Fibroblast of skin of back (primary cell): ENCODE measurements at regions not wholly inside any gene's neighbourhood (a gene's known extent, or its start where the extent isn't known, plus 50 kb on each side); places are given as distances from the start of the nearest gene placed in this dataset.
"Not testable (repeated sequence)": the region's sequence is repeated elsewhere in the genome, so short reads cannot be mapped to it uniquely, and the experiment has no call there.

Source experiments
- DNase-seq: peaks from one replicate; pipeline ENCODE4 v3.0.0-alpha.2; 2013

DNA sequence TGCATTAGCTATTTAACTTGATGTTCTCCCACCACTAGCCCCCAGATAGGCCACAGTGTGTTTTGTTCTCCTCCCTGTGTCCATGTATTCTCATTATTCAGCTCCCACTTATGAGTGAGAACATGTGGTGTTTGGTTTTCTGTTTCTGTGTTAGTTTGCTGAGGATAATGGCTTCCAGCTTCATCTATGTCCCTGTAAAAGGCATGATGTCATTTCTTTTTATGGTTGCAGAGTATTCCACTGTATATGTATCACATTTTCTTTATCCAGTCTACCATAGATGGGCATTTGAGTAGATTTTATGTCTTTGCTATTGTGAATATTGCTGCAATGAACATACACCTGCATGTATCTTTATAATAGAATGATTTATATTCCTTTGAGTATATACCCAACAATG lies 487.7 kb downstream of the CBLN4 start:
- DNase-seq: not testable (repeated sequence)

DNA sequence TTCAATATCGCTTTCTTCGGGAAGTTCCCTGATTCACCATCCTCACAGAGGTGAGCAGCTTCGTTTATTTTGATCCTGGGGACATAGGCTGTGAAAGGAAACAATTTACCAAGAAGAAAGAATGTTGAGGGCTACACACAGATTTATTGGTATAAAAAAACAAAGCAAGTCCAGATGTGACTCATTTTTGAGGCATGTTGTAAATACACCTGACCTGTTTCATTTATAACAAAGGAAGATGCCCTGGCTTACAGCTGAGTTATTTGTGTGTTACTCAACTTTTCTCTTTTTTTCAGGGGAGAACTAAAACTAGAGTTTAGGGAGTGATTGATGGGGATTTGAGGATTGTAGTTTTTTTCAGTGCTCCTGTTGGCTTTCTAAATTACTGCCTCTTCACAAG lies 489.5 kb downstream of the CBLN4 start:
- DNase-seq: no peak

DNA sequence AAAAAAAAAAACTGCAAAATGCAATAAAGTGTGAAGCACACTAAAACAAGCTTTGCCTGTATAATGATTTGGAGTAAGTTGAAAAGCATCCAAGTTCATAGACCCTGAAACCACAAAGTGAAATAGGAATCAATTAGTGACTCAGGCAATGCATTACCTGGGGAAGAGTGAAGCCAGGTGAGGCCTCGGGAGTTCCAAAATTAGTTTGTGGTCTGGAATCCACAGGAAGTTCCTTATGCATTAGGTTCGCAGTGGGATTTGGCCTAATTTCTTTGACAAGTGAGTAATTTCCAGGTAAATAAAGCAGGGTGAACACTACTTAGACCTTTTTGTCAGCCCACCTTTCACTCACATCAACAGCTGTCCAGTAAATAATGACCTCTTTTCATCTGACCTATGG lies 490.8 kb downstream of the CBLN4 start:
- DNase-seq: no peak

DNA sequence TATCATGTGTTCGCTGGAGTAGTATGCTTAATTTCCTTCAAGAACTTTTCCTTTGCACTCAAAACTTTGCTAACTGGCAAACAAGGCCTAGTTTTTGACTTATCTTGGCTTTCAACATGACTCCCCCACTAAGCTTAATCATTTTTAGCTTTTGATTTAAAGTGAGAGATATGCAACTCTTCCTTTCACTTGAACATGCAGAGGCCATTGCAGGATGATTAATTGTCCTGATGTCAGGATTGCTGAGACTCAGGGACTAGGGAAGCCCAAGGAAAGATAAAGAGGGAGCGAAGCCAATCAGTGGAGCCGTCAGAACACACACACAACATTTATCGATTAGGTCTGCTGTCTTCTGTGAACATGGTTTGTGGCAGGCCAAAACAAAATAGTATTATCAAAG lies 491.4 kb downstream of the CBLN4 start:
- no peak for DNase-seq

DNA sequence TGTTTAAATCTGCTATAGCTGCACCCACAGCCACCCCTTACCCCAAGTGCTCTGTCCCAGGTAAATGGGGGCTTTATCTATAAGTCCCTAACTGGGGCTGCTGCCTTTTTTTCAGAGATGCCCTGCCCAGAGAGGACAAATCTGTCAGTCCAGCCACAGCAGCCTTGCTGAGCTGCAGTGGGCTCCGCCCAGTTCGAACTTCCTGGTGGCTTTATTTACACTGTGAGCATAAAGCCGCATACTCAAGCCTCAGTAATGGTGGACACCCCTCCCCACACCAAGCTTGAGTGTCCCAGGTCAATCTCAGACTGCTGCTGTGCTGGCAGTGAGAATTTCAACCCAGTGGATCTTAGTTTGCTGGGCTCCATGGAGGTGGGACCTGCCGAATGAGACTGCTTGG lies 505.2 kb downstream of the CBLN4 start:
- DNase-seq: no peak

DNA sequence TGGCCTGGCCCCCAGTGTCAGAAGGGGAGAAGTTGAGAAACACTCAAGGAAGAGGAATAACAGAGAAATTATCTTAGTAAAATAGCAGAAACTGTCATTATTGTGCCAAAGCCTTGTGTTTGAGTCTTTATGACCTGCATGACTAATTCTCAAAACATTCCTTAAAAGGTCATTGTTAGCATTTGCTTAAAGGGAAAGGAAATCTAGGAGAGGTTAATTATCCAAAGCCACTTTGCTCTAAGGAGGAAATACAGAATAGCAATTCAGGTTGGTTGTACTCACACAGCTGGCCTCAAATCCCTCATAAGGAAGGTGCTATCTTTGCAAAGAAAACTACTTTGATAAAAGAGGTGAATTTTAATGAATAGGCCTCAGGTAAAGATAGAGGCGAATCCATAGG lies 516.7 kb downstream of the CBLN4 start:
- peak; percentile 7 for DNase-seq

DNA sequence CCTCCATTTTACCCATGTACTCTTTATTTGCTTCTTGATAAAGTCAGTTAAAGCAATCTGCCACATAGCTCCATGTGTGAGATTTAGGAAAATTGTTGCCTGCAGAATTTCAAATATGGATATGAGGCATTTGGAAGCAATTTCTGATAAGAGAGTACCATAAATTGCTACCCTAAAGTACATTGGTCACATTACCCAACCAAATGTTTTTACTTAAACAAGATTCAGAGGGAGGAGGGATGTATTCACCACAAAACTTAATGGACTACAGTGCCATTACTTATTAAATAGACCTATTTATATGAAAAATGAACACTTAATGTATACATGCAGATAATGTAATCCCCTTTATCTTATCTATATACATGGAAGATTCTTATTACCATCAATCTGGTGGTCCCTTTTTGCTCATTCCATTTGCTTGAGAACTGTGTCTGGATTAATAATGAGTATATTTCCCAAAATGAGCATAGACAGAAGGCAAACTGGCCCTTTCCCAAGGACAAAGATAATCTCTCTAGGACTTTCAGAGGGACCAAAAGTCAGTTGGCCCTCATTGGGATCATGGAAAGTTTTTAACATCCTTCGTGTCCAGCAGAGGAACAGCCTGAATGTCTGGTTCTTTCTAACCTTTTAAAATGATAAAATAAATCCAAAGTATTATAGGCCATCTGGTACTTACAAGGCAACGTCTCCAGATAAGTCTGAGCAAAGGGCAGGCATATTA lies 526.4 kb downstream of the CBLN4 start:
- DNase-seq: no peak

- no peak for DNase-seq
Observed at GRCh38 chr20:55472704-55473103, 532.6 kb downstream of the CBLN4 start.

DNA sequence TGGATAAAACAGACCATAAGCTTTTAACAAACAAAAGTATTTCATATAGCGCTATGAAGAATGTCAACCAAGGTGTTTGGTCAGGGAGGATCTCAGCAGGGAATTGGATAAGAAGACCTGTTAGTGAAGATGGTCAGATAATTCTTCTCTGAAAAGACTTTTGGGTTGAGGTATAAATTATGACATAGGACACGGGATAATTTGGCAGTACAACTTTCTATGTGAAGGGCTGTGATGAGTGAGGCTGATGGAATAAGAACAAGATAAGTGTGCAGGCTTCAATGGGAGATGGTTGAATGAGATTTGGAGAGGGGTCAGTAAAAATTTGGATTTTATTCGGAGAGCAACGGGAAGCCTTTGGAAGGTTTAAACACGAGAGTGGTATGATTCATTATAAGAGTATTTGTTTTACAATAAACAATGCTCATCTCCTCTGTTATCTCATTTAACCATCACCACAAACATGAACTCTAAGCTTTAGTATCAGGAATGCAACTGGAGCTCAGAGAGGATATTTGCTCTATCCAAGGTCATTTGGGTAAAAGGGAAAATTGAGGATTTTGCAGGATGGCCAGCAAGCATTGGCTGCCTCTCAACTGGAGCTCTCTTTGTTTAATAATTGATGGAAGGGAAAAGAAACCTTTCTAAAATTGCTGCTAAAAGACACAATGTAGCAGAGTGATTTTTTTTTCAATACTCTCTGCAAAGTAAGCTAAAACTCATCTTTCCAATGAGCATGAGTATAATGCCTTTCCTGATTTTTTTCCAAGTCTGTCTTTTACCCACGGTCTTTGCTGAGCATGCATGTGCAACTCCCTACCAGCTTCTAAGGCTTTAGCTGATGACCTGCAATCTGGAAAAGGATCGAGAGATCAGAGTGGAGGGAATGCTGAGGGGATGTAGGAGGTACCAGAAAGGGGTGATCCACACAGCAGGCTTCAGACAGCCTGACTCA lies 534.0 kb downstream of the CBLN4 start:
- no peak for DNase-seq

GRCh38 chr20:55469074-55469473 lies 536.2 kb downstream of the CBLN4 start:
- DNase-seq: no peak

GRCh38 chr20:55461519-55461918 lies 543.8 kb downstream of the CBLN4 start:
- DNase-seq: no peak

DNA sequence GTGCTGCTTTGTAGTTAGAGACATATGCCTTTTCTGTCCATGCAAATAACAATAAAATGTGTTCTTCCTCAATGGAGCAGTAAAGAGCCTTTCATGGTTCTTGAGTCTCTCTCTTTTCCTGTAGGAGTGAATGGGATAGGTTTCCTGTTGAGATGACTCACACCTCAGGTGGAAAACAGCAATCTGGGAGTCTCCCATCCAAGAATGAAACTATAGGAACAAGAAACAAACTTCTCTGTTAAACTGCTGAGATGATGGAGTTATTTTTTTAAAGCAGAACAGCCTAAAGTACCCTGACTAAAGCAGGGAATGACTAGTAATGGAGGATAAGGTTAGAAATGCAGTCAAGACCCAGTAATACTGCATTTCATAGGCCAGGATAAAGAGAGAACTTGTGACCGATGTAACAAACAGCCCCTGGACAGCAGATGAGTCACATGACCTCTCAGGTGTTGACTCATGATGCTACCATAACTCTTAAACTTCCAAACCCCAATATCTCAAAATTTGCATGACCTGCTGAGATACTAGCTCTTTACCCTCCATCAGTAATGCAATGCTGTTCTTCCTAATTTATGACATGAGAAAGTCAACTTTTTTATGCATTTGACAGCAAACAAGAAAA lies 548.9 kb downstream of the CBLN4 start:
- DNase-seq: no peak

- DNase-seq: no peak
Observed at GRCh38 chr20:55449091-55449490, 556.2 kb downstream of the CBLN4 start.

DNA sequence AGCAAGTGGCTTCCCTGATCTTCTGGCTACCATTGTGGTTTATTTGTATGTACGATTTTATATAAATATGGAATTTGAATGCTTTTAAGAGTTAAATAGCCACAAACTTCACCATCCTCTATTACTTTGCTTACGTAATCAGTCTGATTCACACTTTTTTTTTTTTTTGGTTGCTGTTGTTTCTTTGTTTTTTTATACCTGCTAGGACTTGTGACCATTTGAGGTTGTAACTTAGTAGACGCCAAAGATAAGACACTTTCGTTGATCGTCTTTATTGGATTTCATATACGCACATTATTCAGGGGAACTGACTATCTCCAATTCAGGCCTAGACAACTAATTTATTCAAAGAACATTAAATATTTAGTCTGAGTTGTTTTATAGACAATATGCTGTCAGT lies 559.0 kb downstream of the CBLN4 start:
- DNase-seq: no peak

GRCh38 chr20:55439070-55439469 lies 566.2 kb downstream of the CBLN4 start:
- no peak for DNase-seq

DNA sequence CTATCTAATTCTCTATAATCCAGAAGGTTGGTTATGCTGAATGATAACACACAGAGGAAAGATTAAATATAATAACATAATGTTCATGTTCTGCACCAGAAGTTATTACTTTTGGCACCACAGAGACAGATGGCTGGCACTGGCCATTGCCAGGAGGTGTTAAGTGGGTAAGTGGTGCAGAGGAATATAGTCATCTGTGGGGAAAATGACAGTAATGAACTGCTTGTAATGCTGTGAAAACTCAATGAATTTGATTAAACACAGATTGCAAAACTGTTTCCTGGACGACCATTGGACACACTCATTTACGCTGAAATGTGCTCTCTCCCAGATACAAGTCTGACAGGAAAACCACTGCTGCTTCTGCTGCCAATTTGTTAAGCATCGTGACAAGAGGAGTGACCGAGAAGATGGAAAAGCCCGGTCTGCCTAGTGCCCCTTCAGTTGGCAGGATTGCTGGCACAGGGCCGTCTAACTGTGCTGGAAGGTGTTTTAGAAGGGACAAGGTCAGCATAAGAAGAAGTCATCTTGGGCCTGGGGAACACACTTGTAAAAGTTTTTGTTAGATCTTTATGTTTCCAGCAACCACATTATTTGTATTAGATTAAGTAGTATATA lies 567.4 kb downstream of the CBLN4 start:
- DNase-seq: no peak

- DNase-seq: no peak
Observed at GRCh38 chr20:55424968-55425367, 580.4 kb downstream of the CBLN4 start.

DNA sequence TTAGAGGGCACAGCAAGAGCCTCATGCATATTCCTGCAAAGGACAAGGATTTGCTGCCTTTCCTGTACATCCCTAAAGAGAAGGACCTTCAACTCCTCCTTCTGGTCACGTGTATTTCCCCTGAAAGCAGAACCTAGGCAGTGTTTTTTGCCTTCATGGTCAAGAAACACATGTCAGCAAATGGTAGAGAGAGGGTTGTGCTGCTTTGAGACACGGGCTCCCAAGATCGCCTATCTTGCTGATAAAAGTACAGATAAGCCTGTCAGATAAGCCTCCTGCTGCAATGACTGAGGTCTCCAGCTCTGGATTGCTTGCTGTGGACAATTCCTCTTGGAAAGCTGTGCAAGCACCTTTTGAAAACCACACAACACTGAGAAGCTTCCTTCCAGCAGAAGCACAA lies 580.8 kb downstream of the CBLN4 start:
- DNase-seq: no peak

DNA sequence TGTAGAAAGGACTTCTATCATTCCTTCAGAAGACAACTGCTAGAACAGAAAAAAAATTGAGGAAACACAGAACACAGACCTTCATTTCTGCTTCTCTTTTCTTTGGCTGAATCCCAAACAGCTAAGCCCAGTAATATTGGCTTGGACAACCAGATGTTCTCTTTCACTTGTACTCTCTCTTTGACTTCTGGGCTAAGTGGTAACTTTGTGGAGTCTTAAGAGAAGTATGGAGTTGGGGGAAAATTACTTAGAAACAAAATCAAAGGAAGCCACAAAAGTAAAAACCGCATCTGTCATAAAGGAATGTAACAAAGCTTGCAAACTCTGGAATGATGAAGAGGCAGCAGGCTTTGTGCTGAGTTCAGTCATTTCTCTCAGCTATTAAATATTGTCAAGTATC lies 587.5 kb downstream of the CBLN4 start:
- peak; percentile 10 for DNase-seq

DNA sequence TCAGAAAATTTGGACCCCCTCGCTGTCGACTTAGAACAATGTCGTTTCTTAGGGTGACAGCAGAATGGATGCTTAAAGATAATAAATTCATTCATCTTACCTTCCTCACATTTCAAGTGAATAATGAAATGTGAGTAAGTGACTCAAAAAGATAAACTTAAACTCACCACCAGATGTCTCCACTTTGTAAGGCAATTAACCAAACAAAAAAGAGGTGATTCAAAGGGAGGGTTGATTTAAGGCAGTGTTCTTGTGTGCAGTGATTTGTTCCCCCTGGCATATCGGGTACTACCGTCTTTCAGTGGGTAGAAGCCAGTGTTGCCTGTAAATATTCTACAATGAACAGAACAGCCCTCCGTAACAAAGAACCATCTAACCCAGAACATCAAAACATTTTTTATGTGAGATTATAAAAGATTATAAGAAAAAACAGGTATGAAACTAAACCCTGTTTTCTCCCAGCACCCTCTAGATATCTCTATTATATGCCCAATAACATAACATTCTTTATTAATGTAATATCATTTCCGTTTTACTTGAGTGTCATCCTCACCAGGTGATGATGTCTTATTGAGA lies 589.7 kb downstream of the CBLN4 start:
- DNase-seq: peak; percentile 32

GRCh38 chr20:55412508-55412907 lies 592.8 kb downstream of the CBLN4 start:
- not testable (repeated sequence) for DNase-seq

DNA sequence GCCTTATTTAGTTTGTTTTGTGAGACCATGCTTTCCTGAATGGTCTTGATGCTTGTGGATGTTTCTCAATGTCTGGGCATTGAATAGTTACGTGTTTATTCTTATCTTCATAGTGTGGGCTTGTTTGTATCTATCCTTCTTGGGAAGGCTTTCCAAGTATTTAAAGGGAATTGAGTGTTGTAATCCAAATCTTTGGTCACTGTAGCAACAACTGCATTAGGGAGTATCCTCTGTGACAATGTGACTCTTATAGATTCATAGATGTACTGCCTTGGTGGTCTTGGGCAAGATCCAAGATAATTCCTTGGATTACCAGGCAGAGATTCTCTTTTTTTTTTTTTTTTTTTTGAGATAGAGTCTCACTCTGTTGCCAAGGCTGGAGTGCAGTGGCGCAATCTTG lies 598.4 kb downstream of the CBLN4 start:
- no peak for DNase-seq

DNA sequence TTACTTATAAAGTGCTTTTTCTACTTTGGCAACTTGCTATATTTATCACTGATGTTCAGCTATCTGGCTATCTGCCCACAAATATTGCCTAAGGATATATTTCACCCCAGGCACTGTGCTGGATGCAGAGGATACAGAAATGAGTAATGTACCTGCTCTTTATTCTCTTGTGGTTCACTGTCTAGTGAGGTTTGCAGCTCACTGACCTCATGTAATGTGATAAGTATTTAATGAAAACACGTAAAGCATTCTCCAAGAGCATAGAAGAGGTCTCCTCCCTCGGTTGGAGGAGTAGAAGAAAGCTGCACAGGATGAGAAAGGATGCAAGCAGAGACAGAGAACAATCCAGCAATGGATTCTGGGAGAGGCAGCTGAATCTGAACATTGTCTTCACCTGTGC lies 610.7 kb downstream of the CBLN4 start:
- no peak for DNase-seq
